CD4-positive, alpha-beta T cell treated with Interleukin-10 for 1 hour (primary cell): ENCODE measurements at regions not wholly inside any gene's neighbourhood (a gene's known extent, or its start where the extent isn't known, plus 50 kb on each side); places are given as distances from the start of the nearest gene placed in this dataset.

Experiments used
- DNase-seq: peaks from one replicate; pipeline ENCODE4 v3.0.0-alpha.2; 2020

GRCh38 chr2:173740639-173741038, 224.5 kb downstream of the SP3 start:
- DNase-seq: no peak

DNA sequence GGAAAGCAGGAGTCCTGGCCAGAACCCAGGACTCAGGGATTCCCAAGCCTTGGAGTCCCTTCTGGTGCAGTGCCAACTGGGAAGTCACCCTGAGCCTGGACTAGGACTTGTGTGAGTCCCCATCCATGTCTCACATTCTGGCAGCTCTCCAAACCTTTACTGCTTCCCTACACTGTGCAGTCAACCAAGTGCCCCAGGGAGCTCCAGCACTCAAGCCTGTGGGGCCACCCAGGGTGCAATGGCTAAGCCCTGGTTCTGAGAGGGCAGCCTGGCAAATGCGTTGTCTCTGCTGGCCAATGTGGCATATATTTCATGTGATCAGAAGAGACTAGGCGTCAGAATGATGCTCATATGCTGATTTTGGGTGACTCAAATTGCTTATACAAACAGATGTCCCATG, 223.4 kb downstream of the SP3 start:
- no peak for DNase-seq

DNA sequence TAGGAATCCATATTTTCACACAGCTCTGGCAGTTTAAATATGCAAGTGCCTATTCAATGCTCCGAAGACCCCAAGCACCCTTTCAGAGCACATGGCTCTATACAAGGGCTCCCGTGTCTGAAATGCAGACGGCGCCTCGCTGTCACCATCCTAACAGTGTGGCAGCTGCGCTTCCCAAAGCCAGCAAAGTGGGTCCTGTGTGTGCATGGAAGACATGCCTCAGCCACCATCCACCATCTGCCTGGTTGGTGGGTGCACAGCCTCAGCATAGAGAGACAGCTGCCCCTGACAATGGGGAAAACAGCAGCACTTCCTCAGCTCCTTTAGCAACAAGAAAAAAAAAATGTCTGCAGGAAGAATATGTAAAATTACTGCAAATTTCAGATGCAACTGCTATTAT, 218.1 kb downstream of the SP3 start:
- no peak for DNase-seq

GRCh38 chr2:173749315-173749714, 215.9 kb downstream of the SP3 start:
- no peak for DNase-seq

- DNase-seq: no peak
Measured at GRCh38 chr2:173750353-173750801, 214.8 kb downstream of the SP3 start.

DNA sequence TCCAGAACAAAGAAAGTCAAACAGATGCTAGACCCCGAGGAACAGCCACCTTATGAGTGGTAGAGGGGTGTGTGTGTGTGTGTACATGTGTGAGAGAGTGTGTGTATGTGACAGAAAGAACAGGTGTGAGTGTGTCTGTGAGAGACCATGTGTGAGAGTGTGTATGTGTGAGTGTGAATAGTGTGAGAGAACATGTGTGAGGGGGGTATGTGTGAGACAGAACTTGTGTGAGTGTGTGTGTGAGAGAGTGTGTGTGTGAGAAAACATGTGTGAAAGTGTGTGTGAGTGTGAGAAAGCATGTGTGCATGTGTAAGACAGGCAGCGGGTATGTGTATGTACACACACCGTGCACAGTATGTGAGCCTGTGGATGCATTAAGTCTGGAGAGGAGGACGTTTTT, 214.3 kb downstream of the SP3 start:
- DNase-seq: no peak

GRCh38 chr2:173751245-173751975, 213.8 kb downstream of the SP3 start:
- no peak for DNase-seq

DNA sequence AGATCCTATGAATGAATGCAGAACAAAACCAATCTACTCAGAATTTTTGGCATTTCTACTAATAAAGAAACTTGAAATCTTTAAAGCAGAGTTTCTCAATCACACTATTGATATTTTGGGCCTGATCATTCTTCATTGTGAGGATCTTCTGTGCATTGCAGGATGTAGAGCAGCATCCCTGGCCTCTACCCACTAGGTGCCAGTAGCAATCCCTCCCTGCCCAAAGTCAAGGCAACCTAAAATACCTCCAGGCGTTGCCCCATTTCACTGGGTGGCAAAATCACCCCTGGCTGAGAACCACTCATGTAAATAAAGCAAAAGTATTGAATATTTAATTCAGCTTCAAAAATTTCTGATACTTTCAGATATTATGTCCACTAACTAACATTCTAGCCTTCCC, 213.0 kb downstream of the SP3 start:
- DNase-seq: peak; percentile 4

DNA sequence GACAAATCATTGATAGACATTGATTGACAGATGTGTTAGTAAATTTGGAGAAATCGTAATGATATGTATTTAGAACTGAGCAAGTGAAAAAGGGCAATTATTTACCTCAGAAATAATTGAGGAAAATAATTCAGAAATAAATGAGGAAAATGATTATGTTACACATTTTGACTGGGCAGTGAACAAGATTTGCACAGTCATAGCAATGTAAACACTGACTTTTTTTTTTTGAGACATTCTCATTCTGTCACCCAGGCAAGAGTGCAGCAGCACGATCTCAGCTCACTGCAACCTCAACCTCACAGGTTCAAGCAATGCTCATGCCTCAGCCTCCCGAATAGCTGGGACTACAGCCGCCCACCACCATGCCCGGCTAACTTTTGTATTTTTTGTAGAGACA, 211.7 kb downstream of the SP3 start:
- DNase-seq: no peak

DNA sequence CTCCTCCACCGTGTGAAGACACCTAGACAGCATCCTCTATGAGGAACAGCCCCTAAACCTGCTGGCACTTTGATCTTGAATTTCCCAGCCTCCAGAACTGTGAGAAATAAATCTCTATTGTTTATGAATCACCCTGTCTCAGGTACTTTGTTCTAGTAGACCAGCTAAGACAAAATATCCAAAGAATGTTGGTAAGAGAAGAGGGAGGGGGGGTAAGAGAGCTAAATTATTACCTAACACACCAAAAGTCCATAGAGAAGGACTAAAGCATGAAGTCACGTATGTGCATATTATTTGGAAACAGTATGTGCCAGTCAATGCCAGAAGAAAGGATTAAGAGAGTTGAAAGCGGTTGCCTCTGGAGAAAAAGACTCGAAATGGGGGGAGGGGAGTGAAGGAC, 211.0 kb downstream of the SP3 start:
- DNase-seq: no peak

- no peak for DNase-seq
Measured at GRCh38 chr2:173754837-173755236, 210.3 kb downstream of the SP3 start.

- DNase-seq: no peak
Measured at GRCh38 chr2:173755798-173756197, 209.4 kb downstream of the SP3 start.

- DNase-seq: no peak
Measured at GRCh38 chr2:173759959-173760358, 205.2 kb downstream of the SP3 start.

GRCh38 chr2:173760553-173760952, 204.6 kb downstream of the SP3 start:
- DNase-seq: no peak

DNA sequence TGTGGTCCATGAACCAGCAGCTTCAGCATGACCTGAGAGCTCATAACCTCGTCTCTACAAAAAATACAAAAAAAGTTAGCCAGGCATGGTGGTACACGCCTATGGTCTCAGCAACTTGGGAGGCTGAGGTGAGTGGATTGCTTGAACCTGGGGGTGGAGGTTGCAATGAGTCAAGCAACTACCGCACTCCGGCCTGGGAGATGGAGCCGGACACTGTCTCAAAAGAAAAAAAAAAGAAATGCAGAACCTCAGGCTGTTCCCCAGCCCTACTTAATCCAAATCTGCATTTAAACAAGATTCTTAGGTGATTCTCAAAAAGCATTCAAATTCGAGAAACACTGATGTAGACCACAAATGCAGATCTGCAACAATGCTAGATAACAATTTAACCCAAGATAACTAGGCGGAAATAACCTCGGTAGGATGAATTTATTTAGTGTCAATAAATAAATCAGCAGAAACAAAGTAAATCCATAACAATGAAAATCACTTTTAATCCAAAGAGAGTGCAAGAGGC, 203.5 kb downstream of the SP3 start:
- DNase-seq: no peak

- no peak for DNase-seq
Measured at GRCh38 chr2:173762221-173762620, 203.0 kb downstream of the SP3 start.

- no peak for DNase-seq
Measured at GRCh38 chr2:173762864-173763263, 202.3 kb downstream of the SP3 start.

DNA sequence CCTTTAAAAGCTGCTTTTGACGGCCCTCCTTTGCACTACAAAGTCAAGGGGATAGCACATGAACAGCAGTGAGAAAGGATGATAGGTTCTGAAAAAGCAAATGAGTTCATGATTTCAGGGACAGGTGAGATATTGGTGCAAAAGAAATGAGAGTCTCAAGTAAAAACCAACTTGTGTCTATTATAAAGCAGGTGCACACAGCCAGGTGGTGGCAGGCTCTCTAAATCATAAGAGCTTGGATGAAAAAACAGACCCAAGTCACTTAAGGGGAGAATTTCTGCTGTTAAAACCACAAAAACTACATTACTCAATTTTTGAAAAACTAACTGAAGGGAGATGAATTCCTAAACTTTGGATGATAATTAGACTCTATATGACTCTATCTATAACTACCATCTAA, 201.5 kb downstream of the SP3 start:
- DNase-seq: no peak

- DNase-seq: no peak
Measured at GRCh38 chr2:173764094-173764493, 201.1 kb downstream of the SP3 start.

DNA sequence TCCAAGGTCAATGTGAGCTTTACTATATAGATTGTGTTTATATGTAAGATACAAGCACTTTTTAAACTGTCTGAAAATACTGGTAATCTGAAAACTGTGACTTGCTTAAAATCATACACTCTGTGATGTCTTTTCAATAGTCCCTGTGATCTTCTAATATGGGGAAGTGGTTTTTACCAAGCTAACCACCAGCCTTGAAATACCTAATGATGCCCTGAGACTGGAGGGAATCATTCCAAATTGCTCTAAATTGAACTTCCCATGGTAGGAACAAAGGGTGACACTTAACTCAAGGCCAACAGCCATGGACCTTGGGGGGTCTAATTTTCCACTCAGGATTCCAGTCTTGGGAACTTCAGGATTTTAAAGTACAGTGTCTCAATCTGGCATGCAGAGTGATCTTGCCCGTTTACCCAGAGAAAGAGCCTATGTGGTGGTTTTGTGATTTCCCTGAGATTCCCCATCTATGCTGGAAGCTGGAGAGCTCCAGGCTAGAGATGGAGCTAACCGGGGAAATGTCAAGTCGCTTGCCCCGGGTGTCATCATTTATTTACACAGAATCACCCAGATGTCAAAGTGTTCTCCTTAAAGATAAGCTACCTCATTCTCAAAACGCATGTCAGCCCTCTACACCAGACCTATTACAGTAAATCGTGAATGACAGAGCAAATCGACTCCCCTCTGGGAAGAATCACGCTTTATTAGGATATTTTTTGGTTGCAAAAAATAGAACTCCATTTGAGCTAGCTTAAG, 198.5 kb downstream of the SP3 start:
- DNase-seq: no peak

GRCh38 chr2:173770947-173771678, 194.1 kb downstream of the SP3 start:
- DNase-seq: no peak

GRCh38 chr2:173772205-173772604, 193.0 kb downstream of the SP3 start:
- no peak for DNase-seq

DNA sequence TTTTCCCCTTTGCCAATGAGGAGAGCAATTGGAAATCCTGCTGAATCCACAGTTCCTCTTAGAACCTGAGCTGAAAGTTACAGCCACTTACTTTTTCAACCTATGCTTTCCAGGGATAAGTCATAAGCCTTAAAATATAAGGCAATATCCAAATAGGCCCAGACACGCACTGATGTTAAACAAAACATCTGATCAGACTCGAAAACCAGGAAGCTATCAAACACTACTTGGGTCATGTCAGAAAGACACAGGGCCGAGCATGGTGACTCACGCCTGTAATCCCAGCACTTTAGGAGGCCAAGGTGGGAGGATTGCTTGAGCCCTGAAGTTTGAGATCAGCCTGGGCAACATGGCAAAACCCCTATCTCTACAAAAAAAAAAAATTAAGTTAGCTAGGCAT, 192.1 kb downstream of the SP3 start:
- no peak for DNase-seq

GRCh38 chr2:173775440-173775839, 189.7 kb downstream of the SP3 start:
- no peak for DNase-seq
